Spinal cord (tissue), 9 donors: ENCODE measurements at regions not wholly inside any gene's neighbourhood (a gene's known extent, or its start where the extent isn't known, plus 50 kb on each side); places are given as distances from the start of the nearest gene placed in this dataset.

Source experiments
- DNase-seq, 6 donors: peaks; one replicate each; pipeline versions ENCODE4 v3.0.0 to v3.0.0-alpha.2; 2013 to 2015; ENCODE audit warnings: low spot score in 6 of 6, low read depth in 4 of 6
- H3K27ac ChIP-seq: one replicate; pipeline ENCODE4 v1.5.1; 2013; ENCODE audit warnings: low read depth, low read length, control low read depth
- H3K27me3 ChIP-seq: one replicate; pipeline ENCODE4 v1.6.1; 2013; ENCODE audit warnings: low read length; ENCODE audit not compliant: control insufficient read depth, insufficient read depth
- H3K36me3 ChIP-seq: one replicate; pipeline ENCODE4 v1.6.1; 2013; ENCODE audit warnings: low read length; ENCODE audit not compliant: control insufficient read depth, insufficient read depth
- H3K4me1 ChIP-seq: one replicate; pipeline ENCODE4 v1.6.1; 2013; ENCODE audit warnings: low read length; ENCODE audit not compliant: control insufficient read depth, insufficient read depth
- H3K4me3 ChIP-seq: one replicate; pipeline ENCODE4 v1.5.1; 2013; ENCODE audit warnings: low read depth, low read length, control low read depth
- H3K9me3 ChIP-seq: one replicate; pipeline ENCODE4 v1.6.1; 2013; ENCODE audit warnings: low read length; ENCODE audit not compliant: control insufficient read depth, insufficient read depth
- WGBS: methylation state at CpG from one replicate; pipeline ENCODE4 v1.1.5; 2013; ENCODE audit warnings: missing lambda C conversion rate; ENCODE audit not compliant: insufficient coverage; 5-methylcytosine and 5-hydroxymethylcytosine counted together
- donor health status: healthy.

DNA sequence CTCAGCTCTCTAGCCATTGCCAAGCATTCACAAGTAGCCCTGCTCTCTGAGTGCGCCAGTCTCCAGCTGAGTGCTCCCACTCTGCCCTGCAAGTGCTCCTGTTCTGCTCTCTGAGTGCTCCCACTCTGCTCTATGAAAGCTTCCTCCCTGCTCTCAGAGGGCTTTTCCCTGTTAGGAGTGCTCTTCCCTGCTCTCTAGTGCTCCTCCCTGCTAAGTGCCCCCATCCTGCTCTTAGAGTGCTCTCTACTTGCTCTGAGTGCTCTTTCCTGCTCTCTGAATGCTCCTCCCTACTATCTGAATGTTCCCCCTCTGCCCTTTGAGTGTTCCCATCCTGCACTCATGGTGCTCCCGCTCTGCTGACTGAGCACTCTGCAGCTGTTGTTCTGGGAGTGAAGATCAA is 555.4 kb downstream of the NPHP4 start:
- Histone ChIP-seq H3K4me1 (peaks cover 5% of the 10 kb centered on the region), H3K9me3 (no peaks in the 10 kb centered on the region), H3K27ac (no peak overlapping the region), H3K36me3 (no peaks in the 10 kb centered on the region), H3K4me3 (no peak overlapping the region), H3K27me3 (no peaks in the 10 kb centered on the region)
- WGBS = 94% methylated on average over 2 of the region's 2 CpGs
- DNase-seq = no peak

DNA sequence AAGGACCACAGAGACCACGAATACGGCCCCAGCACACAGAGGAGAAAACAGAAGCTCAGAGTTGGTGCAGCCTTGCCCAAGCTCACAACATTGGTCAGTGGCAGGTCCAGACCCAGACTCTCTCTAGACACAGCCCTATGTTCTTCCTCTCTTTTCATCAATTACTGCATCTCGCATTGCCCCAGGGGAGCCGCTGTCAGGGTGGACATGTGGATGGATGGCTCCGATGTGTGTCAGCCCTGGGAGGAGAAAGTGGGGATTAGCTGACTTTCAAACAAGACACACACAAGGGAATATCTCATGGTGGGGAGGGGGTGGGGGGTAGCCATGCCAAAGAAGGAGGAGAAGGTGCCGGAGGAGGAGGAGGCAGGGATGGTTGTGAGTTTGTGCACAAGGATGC is 556.8 kb downstream of the NPHP4 start:
- no peaks in the 10 kb centered on the region for H3K9me3 ChIP-seq
- peaks cover 6% of the 10 kb centered on the region for H3K4me1 ChIP-seq
- no peak overlapping the region for H3K4me3 ChIP-seq
- no peak overlapping the region for H3K27ac ChIP-seq
- no peak for DNase-seq
- no peaks in the 10 kb centered on the region for H3K27me3 ChIP-seq
- no peaks in the 10 kb centered on the region for H3K36me3 ChIP-seq
- 100% methylated on average over 2 of the region's 6 CpGs for WGBS

DNA sequence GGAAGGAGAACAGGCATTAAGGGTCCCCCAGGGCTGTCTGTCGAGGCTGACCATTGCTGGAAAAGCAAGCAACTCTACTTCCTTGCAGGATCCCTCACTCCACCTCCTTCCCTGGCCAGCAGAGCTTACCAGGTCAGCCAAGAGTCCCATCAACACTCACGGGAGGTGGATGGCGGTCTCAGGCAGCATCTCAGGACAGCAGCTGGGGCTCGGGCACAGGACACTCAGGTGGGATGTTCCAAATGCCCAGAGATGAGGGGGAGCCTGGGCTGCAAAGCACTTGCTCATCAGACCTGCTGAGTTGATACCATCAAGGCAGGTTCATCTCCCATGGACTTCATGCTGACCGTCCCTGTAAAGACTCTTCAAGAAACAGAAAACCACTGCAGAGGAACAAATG is 559.8 kb downstream of the NPHP4 start:
- Histone ChIP-seq H3K27me3 (no peaks in the 10 kb centered on the region), H3K36me3 (no peaks in the 10 kb centered on the region), H3K9me3 (no peaks in the 10 kb centered on the region), H3K4me1 (peaks cover 9% of the 10 kb centered on the region), H3K4me3 (no peak overlapping the region), H3K27ac (no peak overlapping the region)
- DNase-seq = no peak
- 93% methylated on average over 5 of the region's 5 CpGs for WGBS

DNA sequence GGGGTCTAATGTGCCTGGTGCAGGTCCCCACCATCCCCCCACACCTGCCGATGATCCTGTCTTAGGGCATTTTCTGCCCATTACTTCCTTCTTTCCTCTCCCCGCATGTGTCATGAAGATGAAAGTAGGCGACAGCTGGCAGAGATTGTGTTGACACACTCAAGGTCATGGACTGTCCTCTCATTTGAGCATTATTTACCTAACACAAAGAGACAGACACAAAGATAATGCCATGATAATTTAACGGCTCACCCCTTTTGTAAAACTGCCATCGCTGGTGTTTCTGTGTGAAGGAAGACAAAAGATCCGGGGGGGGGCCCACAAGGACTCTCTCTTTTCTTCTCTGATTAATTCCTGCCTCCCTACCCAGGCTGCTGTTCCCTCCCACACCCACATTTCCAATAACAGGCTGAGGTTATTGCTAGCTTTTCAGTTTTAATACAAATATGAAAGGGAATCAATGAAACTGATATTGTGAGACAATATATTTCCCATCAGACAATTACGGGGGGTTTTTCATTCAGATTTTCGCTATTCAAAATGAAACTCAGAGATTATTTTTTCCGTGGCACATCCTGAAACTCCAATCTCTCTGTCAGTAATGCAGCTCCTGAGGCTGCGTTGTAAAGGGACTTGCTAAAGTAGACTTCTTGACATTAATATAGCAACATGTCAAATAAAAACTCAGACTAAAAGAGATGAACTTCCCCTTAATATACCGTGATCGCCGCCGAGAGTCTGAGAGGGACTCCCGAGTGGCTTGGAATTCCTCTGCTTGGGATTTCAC is 561.1 kb downstream of the NPHP4 start:
- no peak overlapping the region for H3K27ac ChIP-seq
- H3K4me1 ChIP-seq = peaks cover 9% of the 10 kb centered on the region
- 40% methylated on average over 1 of the region's 15 CpGs for WGBS
- peak in 1 of 6 donors; percentile 63 for DNase-seq
- no peaks in the 10 kb centered on the region for H3K9me3 ChIP-seq
- no peaks in the 10 kb centered on the region for H3K27me3 ChIP-seq
- H3K36me3 ChIP-seq = no peaks in the 10 kb centered on the region
- H3K4me3 ChIP-seq = no peak overlapping the region

DNA sequence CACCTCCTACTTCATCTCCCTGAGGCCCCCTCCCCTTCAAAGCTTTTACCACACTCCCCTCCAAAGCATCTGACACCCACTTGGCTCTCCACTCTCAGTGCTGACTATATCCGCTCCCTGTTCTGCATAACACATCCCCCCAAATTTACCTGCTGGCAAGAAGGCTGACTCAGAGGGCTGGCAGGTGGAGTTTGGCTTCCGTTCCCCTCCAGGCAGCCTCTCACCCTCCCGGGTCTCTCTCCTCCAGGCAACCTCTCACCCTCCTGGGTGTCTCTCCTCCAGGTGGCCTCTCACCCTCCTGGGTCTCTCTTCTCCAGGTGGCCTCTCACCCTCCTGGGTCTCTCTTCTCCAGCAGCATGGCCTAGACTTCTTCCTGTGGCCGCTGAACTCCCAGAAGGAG is 562.1 kb downstream of the NPHP4 start:
- Histone ChIP-seq H3K4me3 (no peak overlapping the region), H3K4me1 (peaks cover 8% of the 10 kb centered on the region), H3K27ac (no peak overlapping the region), H3K9me3 (no peaks in the 10 kb centered on the region), H3K27me3 (no peaks in the 10 kb centered on the region), H3K36me3 (no peaks in the 10 kb centered on the region)
- no peak for DNase-seq
- 90% methylated on average over 4 of the region's 4 CpGs for whole genome bisulfite sequencing

DNA sequence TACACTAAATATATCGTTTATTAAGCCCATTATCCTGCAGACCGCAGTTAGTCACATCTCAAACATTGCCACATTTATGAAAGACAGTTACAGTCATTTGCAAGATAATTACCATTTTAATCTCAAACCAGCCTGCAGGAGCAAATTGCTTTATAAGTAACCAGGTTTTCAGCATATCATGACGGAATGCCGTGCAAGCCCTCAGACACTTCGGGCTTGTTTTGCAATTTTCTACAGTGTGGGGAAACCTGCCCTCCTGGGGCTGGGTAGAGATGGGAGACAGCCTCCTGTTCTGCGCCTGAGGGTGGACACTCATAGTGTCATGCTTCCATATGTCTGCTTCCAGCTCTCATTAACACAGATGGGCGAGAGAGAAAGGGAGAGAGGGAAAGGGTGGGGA is 563.9 kb downstream of the NPHP4 start:
- Histone ChIP-seq H3K27me3 (no peaks in the 10 kb centered on the region), H3K36me3 (no peaks in the 10 kb centered on the region), H3K4me3 (no peak overlapping the region), H3K4me1 (peaks cover 19% of the 10 kb centered on the region), H3K9me3 (no peaks in the 10 kb centered on the region), H3K27ac (no peak overlapping the region)
- peak in 1 of 6 donors; percentile 87 for DNase-seq
- 63% methylated on average over 5 of the region's 7 CpGs for WGBS

DNA sequence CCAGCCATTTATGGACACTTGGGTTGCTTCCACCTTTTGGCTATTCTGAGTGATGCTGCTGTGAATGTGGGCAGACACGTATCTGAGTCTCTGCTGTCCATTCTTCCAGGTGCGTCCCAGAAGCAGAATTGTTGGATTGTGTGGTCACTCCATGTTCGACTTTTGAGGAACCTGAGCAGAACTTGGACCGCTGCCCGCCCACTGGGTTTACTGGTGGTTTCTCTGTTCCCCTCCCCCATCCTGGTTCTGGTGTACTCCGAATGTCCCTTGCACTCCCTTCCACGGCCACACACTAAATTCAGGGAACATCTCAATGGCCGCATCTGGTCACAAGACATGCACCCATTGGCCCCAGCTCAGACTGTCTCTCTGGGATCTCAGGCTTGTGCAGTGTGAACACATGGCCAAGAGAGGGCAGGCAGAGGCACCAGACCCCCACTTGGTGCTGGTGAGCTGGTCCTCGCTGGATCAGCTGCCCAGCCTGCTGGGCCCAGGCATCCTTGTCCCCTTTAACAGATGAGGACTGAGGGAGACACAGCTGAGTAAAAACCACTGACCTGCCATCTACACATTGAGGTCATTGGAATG is 565.1 kb downstream of the NPHP4 start:
- H3K36me3 ChIP-seq = no peaks in the 10 kb centered on the region
- H3K9me3 ChIP-seq = no peaks in the 10 kb centered on the region
- no peak overlapping the region for H3K4me3 ChIP-seq
- no peak overlapping the region for H3K27ac ChIP-seq
- peaks cover 4% of the 10 kb centered on the region for H3K27me3 ChIP-seq
- peaks cover 27% of the 10 kb centered on the region for H3K4me1 ChIP-seq
- 97% methylated on average over 7 of the region's 9 CpGs for WGBS
- DNase-seq = no peak

DNA sequence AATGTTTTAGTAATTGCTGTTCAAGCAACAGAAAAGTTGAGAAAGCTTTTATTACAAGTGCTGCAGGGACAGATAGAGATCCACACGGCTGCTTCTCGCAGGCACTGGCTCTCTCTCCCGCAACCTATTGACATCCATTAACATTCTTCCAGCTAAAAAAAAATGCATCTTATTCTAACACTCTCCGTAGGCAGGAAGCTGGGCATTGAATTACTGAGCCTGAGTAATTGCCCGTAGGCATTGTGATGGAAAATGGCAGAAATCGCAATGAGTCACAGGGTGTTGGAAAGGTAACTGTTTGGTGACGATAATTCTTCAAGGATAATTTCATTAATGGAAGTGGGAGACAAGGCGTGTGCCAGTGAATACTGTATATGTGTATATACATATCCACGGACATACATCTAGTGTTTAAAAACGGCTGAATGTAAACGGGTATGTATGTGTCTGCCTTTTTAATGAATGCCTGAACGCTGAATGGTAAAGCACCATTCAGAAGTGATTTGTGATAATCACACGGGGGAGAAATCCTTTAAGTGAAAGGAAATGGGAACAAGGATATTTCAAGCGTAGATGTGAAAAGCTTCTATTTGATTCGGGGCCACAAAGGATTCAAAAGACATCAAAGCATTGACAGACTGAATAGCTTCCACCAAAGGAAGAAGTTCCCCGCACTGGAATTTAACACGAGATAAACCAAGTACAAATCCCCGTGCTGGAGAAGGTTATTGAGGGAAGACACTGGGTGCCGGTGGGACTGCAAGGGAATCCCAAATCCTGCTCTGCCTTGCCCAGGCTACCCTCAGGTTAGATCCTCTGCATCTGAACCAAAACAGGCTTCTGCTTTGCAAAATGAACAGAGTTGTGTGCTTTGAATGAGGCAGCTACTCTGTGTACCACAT is 567.2 kb downstream of the NPHP4 start:
- Histone ChIP-seq H3K27ac (no peak overlapping the region), H3K27me3 (peaks cover 4% of the 10 kb centered on the region), H3K4me1 (peaks cover 23% of the 10 kb centered on the region), H3K9me3 (no peaks in the 10 kb centered on the region), H3K4me3 (no peak overlapping the region), H3K36me3 (no peaks in the 10 kb centered on the region)
- WGBS = 17% methylated on average over 7 of the region's 19 CpGs
- peak in 2 of 6 donors; percentile 29 to 90 for DNase-seq

DNA sequence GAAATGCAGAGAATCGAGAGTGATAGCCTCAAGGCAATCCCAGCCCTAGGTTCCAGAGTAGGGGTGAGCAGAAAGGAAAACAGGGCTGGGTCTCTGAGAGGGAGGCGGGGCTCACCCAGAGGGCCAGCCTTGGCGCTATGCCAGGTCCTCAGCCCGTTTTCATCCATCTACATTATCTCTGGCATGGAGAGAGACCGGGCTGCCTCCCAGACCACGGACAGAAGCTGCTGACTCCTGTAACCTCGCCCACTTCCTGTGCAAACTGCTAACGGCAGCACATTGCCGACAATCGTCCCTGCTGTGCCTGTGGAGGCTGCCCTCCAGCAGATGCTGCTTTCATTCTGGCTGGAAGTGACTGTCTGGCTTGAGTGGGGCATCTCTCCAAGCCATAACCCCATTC is 569.1 kb downstream of the NPHP4 start:
- Histone ChIP-seq H3K27ac (no peak overlapping the region), H3K4me1 (peaks cover 23% of the 10 kb centered on the region), H3K27me3 (peaks cover 4% of the 10 kb centered on the region), H3K9me3 (no peaks in the 10 kb centered on the region), H3K4me3 (no peak overlapping the region), H3K36me3 (no peaks in the 10 kb centered on the region)
- WGBS = 24% methylated on average over 6 of the region's 10 CpGs
- DNase-seq = peak in 2 of 6 donors; percentile 29 to 76
